ENCODE measurements at regions not wholly inside any gene's neighbourhood (a gene's known extent, or its start where the extent isn't known, plus 50 kb on each side); places are given as distances from the start of the nearest gene placed in this dataset.

- Histone ChIP-seq H3K9me3 (ENCODE audit: control insufficient read depth in 1 of 2, low read length in 2 of 2) (no peaks in the 10 kb centered on the region), H3K36me3 (ENCODE audit: control insufficient read depth in 1 of 2, insufficient read depth in 2 of 2, low read length in 2 of 2) (no peaks in the 10 kb centered on the region), H3K4me1 (ENCODE audit: control insufficient read depth in 1 of 2, insufficient read depth in 2 of 2, low read length in 2 of 2) (no peaks in the 10 kb centered on the region)
These were observed 268.2 kb downstream of the BRINP1 start for GRCh38 chr9:119101048-119101447.

GRCh38 chr9:119114681-119115080, 254.6 kb downstream of the BRINP1 start:
- Histone ChIP-seq H3K36me3 (ENCODE audit: control insufficient read depth in 1 of 2, insufficient read depth in 2 of 2, low read length in 2 of 2) (no peaks in the 10 kb centered on the region), H3K4me1 (ENCODE audit: control insufficient read depth in 1 of 2, insufficient read depth in 2 of 2, low read length in 2 of 2) (no peaks in the 10 kb centered on the region), H3K4me3 (ENCODE audit: low read depth in 1 of 2, low read length in 2 of 2) (no peak overlapping the region), H3K9me3 (ENCODE audit: control insufficient read depth in 1 of 2, low read length in 2 of 2) (no peaks in the 10 kb centered on the region), H3K27me3 (ENCODE audit: low read depth, low read length) (no peaks in the 10 kb centered on the region), H3K27ac (ENCODE audit: low read length) (no peak overlapping the region)

More at GRCh38 chr9:119101048-119101447, 268.2 kb downstream of the BRINP1 start:
- no peak overlapping the region for H3K27ac ChIP-seq (ENCODE audit: low read length)
- no peak overlapping the region for H3K4me3 ChIP-seq (ENCODE audit: low read depth in 1 of 2, low read length in 2 of 2)
- H3K27me3 ChIP-seq (ENCODE audit: low read depth, low read length): no peaks in the 10 kb centered on the region

All from muscle layer of duodenum (tissue), 2 donors.